ENCODE measurements at regions not wholly inside any gene's neighbourhood (a gene's known extent, or its start where the extent isn't known, plus 50 kb on each side); places are given as distances from the start of the nearest gene placed in this dataset.

DNA sequence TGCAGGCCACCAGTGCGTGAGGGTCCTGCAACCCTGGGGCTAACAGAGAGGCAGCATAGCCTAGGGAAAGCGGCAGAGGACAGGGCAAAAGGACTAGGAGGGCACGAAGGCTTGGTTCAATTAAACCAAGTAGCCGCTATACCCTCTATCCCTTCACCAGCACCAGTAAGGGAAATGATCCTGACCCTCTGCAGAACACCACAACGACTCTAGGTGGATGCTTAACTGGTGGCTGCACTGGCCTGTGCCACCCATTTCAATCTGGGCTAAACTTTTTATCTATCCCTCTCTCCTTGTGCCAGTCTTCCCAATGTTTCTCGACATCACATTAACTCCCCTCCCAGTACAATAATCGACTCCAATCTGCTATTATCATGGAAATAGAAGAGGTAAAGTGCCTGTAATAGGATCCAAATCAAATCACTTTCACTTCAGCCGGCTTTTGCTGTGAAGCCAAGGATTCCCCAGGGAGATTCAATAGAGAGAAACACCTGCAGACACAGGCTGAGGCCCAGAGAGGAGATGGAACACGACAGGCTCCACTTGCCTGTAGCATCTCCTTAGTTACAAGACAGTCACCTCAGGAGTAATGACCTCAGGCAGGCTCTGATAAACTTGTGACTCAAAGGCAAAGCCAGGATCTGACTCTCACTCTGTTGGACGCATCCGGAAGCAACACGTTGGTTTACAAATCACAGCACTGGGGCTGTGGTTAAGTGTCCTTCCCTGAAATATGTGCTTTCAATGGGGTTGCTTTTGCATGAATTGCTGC lies 791.6 kb upstream of the ARRDC4 start:
- DNase-seq = no peak
- Mint-ChIP-seq H3K36me3 (ENCODE audit: low read depth) (peaks cover 21% of the 10 kb centered on the region), H3K9me3 (peaks cover 25% of the 10 kb centered on the region), H3K4me3 (no peak overlapping the region), H3K4me1 (peaks cover 74% of the 10 kb centered on the region), H3K27me3 (ENCODE audit: low read depth, poor library complexity) (peaks cover 4% of the 10 kb centered on the region), H3K27ac (peak overlapping the region; percentile 20)
- TF ChIP-seq, protein P1, sequence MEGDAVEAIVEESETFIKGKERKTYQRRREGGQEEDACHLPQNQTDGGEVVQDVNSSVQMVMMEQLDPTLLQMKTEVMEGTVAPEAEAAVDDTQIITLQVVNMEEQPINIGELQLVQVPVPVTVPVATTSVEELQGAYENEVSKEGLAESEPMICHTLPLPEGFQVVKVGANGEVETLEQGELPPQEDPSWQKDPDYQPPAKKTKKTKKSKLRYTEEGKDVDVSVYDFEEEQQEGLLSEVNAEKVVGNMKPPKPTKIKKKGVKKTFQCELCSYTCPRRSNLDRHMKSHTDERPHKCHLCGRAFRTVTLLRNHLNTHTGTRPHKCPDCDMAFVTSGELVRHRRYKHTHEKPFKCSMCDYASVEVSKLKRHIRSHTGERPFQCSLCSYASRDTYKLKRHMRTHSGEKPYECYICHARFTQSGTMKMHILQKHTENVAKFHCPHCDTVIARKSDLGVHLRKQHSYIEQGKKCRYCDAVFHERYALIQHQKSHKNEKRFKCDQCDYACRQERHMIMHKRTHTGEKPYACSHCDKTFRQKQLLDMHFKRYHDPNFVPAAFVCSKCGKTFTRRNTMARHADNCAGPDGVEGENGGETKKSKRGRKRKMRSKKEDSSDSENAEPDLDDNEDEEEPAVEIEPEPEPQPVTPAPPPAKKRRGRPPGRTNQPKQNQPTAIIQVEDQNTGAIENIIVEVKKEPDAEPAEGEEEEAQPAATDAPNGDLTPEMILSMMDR (IDR thresholded peaks at IDR 0.05) = no peak

- Mint-ChIP-seq H3K4me1 (peaks cover 88% of the 10 kb centered on the region), H3K27ac (no peak overlapping the region), H3K27me3 (ENCODE audit: low read depth, poor library complexity) (peaks cover 4% of the 10 kb centered on the region), H3K4me3 (no peak overlapping the region), H3K36me3 (ENCODE audit: low read depth) (peaks cover 19% of the 10 kb centered on the region), H3K9me3 (peaks cover 35% of the 10 kb centered on the region)
- TF ChIP-seq, protein P1 (IDR thresholded peaks at IDR 0.05) = no peak
- no peak for DNase-seq
Measured at GRCh38 chr15:97171556-97171955, 788.9 kb upstream of the ARRDC4 start.

- Mint-ChIP-seq H3K36me3 (ENCODE audit: low read depth) (peaks cover 24% of the 10 kb centered on the region), H3K4me1 (peaks cover 88% of the 10 kb centered on the region), H3K9me3 (peaks cover 35% of the 10 kb centered on the region), H3K4me3 (no peak overlapping the region), H3K27me3 (ENCODE audit: low read depth, poor library complexity) (peaks cover 4% of the 10 kb centered on the region), H3K27ac (peak overlapping the region; percentile 84)
- DNase-seq = no peak
- TF ChIP-seq, protein P1 (IDR thresholded peaks at IDR 0.05) = no peak
Measured at GRCh38 chr15:97174886-97175540, 785.5 kb upstream of the ARRDC4 start.

DNA sequence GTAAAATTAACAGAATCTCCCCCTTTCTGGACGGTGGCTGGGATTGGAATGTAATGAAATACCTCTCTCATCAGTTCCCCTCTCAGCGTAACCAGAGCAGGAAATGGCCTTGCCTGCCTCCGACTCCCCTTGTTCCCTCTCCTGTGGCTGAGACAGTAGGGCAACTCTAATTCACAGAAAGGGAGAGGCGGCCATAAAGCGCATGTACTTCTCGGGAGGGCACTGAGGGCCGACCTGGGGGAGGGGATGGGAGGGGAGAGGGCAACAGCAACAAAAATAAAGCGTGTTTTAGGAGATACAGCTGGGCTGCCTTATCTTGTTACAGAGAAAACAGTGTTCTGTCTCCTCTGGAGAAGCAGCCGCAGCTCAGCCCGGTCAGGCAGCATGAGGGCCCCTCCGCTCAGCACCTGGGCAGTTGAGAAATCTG lies 783.3 kb upstream of the ARRDC4 start:
- H3K27me3 Mint-ChIP-seq (ENCODE audit: low read depth, poor library complexity) = no peaks in the 10 kb centered on the region
- peak; percentile 77 for DNase-seq
- peaks cover 8% of the 10 kb centered on the region for H3K36me3 Mint-ChIP-seq (ENCODE audit: low read depth)
- peaks cover 68% of the 10 kb centered on the region for H3K4me1 Mint-ChIP-seq
- peaks cover 20% of the 10 kb centered on the region for H3K9me3 Mint-ChIP-seq
- TF ChIP-seq, protein P1 (IDR thresholded peaks at IDR 0.05) = no peak
- H3K4me3 Mint-ChIP-seq = peak overlapping the region; percentile 32
- H3K27ac Mint-ChIP-seq = peak overlapping the region; percentile 99

DNA sequence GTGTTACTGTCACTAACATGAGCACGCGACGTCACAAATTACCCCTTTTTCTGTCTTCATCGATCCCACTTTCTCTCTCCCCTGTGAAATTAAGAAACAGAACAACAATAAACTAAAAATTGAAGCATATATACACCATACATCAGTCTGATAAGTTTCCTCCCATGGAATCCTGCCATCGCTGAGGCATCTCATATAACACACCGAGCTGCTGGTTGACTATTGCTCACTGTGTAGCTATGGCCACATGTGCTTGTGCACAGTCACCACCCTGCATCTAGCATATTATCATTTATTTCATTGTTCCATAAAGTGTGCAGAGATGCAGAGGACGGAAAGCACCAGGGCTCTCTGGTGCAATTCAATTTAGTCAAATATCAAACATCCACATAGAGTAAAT lies 777.9 kb upstream of the ARRDC4 start:
- Mint-ChIP-seq H3K36me3 (ENCODE audit: low read depth) (peaks cover 4% of the 10 kb centered on the region), H3K27me3 (ENCODE audit: low read depth, poor library complexity) (peaks cover 5% of the 10 kb centered on the region), H3K4me3 (no peak overlapping the region), H3K4me1 (peaks cover 31% of the 10 kb centered on the region), H3K27ac (no peak overlapping the region), H3K9me3 (no peaks in the 10 kb centered on the region)
- DNase-seq = no peak
- TF ChIP-seq, protein P1 (IDR thresholded peaks at IDR 0.05) = no peak
